ENCODE measurements at regions not wholly inside any gene's neighbourhood (a gene's known extent, or its start where the extent isn't known, plus 50 kb on each side); places are given as distances from the start of the nearest gene placed in this dataset.

DNA sequence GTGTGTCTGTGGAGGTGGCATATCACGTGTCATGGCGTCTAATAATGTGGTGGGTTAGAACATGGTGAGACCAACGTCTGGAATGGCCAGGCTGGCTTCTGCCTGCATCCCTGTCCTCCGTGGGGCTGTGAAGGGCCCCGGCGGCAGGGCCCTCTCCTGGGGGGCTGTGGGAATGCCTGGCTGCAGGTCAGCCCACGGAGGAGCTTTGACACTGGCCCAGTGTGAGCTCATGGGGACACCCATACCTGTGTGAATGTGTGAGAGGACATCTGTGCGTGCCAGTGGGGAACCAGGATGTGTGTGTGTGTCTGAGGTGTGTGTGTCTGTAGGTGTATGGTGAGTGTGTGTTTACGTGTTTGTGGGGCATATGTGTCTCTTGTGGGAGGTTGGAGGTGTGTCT lies 300.1 kb downstream of the TEX29 start:
- TF ChIP-seq, protein P1, sequence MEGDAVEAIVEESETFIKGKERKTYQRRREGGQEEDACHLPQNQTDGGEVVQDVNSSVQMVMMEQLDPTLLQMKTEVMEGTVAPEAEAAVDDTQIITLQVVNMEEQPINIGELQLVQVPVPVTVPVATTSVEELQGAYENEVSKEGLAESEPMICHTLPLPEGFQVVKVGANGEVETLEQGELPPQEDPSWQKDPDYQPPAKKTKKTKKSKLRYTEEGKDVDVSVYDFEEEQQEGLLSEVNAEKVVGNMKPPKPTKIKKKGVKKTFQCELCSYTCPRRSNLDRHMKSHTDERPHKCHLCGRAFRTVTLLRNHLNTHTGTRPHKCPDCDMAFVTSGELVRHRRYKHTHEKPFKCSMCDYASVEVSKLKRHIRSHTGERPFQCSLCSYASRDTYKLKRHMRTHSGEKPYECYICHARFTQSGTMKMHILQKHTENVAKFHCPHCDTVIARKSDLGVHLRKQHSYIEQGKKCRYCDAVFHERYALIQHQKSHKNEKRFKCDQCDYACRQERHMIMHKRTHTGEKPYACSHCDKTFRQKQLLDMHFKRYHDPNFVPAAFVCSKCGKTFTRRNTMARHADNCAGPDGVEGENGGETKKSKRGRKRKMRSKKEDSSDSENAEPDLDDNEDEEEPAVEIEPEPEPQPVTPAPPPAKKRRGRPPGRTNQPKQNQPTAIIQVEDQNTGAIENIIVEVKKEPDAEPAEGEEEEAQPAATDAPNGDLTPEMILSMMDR (IDR thresholded peaks at IDR 0.05; ENCODE audit: insufficient read depth, low read depth, low read length) = no peak
- CTCF ChIA-PET = no interaction called here
- DNase-seq (ENCODE audit: low read depth) = no peak
- POLR2A ChIA-PET = no interaction called here
- Histone ChIP-seq H3K4me3 (ENCODE audit: low read depth, low read length) (no peak overlapping the region), H3K27me3 (ENCODE audit: control insufficient read depth, insufficient read depth, low read length) (no peaks in the 10 kb centered on the region), H3K36me3 (ENCODE audit: control insufficient read depth, insufficient read depth, low read length) (no peaks in the 10 kb centered on the region)

DNA sequence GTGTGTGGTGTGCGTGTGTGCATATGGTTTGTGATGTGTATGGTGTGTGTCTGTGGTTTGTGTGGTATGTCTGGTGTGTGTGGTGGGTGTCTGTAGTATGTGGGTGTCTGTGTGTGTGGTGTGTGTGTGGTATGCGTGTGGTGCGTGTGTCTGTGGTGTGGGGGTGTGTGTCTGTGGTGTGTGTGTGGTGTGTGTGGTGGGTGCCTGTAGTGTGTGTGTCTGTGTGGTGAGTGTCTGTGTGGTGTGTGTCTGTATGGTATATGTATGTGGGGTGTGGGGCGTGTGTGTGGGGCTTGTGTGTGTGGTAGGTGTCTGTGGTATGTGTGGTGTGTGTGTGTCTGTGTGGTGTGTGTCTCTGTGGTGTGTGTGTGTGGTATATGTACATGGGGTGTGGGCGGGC lies 300.7 kb downstream of the TEX29 start:
- DNase-seq (ENCODE audit: low read depth) = no peak
- no peaks in the 10 kb centered on the region for H3K36me3 ChIP-seq (ENCODE audit: control insufficient read depth, insufficient read depth, low read length)
- TF ChIP-seq, protein P1 (IDR thresholded peaks at IDR 0.05; ENCODE audit: insufficient read depth, low read depth, low read length) = no peak
- no peaks in the 10 kb centered on the region for H3K27me3 ChIP-seq (ENCODE audit: control insufficient read depth, insufficient read depth, low read length)
- POLR2A ChIA-PET = no interaction called here
- CTCF ChIA-PET = no interaction called here
- no peak overlapping the region for H3K4me3 ChIP-seq (ENCODE audit: low read depth, low read length)

DNA sequence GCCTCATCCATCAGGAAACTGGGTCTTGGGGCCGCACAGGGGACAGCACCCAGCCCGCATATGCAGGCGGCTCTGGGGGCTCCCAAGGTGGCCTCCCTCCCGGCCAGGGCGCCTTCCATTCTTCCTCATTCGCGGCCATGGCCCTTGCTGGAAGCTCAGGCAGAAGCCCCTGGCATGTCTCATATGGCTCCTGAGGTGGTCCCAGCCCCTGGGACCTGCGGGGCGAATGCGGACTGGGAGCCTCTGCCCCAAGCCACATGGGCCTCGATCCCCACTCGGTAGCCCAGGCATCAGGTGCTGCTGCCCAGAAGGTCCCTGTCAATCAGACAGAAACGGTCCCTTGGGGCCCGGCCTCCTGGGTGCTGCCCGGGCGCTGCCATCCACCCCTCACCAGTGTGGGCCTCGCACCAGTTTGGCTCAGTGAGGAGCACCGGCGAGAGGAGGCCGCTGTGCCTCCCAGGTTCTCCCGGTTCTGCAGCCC lies 301.6 kb downstream of the TEX29 start:
- TF ChIP-seq, protein P1 (IDR thresholded peaks at IDR 0.05; ENCODE audit: insufficient read depth, low read depth, low read length) = no peak
- H3K36me3 ChIP-seq (ENCODE audit: control insufficient read depth, insufficient read depth, low read length) = no peaks in the 10 kb centered on the region
- H3K27me3 ChIP-seq (ENCODE audit: control insufficient read depth, insufficient read depth, low read length) = no peaks in the 10 kb centered on the region

DNA sequence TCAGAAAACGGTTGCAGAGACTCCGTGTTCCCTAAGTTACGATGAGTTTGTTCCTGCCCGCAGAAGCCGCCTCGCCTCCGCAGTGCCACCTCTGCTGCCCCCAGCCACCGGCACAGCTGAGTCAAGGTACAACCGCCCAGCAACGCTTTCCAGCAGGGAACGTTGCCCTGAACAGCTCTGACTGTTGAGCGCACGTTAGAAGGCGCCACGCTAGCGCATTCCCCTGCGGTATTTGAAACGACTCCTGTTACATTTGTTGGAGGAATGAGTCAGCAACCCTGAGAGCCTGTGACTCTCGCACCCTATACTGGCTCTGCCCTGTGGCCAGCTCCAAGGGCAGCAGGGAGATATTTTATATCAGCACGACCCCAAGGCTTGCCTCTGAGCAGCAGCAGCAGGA lies 302.8 kb downstream of the TEX29 start:
- H3K36me3 ChIP-seq (ENCODE audit: control insufficient read depth, insufficient read depth, low read length) = no peaks in the 10 kb centered on the region
- no peaks in the 10 kb centered on the region for H3K27me3 ChIP-seq (ENCODE audit: control insufficient read depth, insufficient read depth, low read length)
- TF ChIP-seq, protein P1 (IDR thresholded peaks at IDR 0.05; ENCODE audit: insufficient read depth, low read depth, low read length) = no peak
- ChIA-PET CTCF (no interaction called here), POLR2A (no interaction called here)
- no peak overlapping the region for H3K4me3 ChIP-seq (ENCODE audit: low read depth, low read length)
- DNase-seq (ENCODE audit: low read depth) = no peak

More for the DNA sequence above, 301.6 kb downstream of the TEX29 start:
- DNase-seq (ENCODE audit: low read depth) = no peak
- CTCF ChIA-PET = no interaction called here
- H3K4me3 ChIP-seq (ENCODE audit: low read depth, low read length) = no peak overlapping the region
- POLR2A ChIA-PET = no interaction called here

DNA sequence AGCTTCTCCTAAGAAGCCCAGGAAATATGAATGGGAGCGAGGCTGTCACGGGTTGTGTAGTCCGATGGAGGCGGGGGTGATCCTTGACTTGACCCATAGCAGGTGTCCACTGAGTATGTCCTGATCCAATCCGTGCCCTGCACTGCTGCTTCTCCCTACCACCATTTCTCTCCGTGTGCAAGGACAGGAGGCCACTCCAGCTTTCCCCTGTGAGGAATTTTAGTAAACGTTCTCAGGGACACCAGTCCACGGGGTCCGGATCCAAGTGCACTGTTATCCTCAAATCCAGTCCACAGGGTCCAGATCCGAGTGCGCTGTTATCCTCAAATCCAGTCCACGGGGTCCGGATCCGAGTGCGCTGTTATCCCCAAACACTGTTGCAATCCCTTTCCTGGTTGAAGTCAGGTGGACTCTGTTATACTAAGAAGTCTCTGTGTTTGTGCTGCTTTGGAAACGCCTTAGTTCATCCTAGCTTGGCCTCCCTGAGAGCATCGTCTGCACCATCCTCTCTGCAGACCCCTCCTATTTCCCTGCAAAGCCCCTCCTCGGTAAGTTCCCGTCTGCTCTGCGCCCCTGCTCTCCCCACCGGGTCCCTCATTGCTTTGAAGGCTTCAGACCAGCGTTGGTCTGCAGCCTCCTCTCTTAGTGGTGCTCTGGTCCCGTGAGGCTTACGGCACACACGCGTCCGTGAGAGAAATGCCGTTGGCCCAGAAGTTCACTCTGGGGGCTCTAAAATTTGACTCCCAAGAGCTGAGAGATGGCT lies 303.5 kb downstream of the TEX29 start:
- ChIA-PET CTCF (no interaction called here), POLR2A (no interaction called here)
- Histone ChIP-seq H3K27me3 (ENCODE audit: control insufficient read depth, insufficient read depth, low read length) (no peaks in the 10 kb centered on the region), H3K36me3 (ENCODE audit: control insufficient read depth, insufficient read depth, low read length) (no peaks in the 10 kb centered on the region), H3K4me3 (ENCODE audit: low read depth, low read length) (no peak overlapping the region)
- TF ChIP-seq, protein P1 (IDR thresholded peaks at IDR 0.05; ENCODE audit: insufficient read depth, low read depth, low read length) = no peak
- DNase-seq (ENCODE audit: low read depth) = no peak
